ENCODE measurements at regions not wholly inside any gene's neighbourhood (a gene's known extent, or its start where the extent isn't known, plus 50 kb on each side); places are given as distances from the start of the nearest gene placed in this dataset.

DNA sequence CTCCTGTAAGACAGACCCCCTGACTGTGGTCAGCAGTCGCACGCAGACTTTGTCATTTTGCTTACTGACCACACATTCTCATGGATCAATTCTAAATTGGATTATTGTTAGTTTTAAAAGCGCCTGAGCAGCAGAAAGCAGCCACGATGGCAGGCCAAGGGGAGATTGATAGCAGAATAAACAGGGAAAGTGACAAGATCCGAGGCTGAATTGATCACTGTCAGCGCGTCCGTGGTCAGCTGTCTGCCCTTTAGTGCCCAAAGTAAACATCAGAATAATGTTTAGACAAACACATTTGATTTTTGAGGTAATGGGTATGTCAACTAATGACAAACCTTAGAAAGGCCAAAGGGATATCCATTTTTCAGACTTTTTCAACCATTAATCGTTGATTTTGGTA lies 426.8 kb downstream of the SETD4 start:
- Histone ChIP-seq H3K27ac (no peak overlapping the region), H3K4me3 (no peak overlapping the region)
- TF ChIP-seq, protein P1, sequence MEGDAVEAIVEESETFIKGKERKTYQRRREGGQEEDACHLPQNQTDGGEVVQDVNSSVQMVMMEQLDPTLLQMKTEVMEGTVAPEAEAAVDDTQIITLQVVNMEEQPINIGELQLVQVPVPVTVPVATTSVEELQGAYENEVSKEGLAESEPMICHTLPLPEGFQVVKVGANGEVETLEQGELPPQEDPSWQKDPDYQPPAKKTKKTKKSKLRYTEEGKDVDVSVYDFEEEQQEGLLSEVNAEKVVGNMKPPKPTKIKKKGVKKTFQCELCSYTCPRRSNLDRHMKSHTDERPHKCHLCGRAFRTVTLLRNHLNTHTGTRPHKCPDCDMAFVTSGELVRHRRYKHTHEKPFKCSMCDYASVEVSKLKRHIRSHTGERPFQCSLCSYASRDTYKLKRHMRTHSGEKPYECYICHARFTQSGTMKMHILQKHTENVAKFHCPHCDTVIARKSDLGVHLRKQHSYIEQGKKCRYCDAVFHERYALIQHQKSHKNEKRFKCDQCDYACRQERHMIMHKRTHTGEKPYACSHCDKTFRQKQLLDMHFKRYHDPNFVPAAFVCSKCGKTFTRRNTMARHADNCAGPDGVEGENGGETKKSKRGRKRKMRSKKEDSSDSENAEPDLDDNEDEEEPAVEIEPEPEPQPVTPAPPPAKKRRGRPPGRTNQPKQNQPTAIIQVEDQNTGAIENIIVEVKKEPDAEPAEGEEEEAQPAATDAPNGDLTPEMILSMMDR (IDR thresholded peaks at IDR 0.05): no peak
- no peak for DNase-seq (ENCODE audit: low spot score)

DNA sequence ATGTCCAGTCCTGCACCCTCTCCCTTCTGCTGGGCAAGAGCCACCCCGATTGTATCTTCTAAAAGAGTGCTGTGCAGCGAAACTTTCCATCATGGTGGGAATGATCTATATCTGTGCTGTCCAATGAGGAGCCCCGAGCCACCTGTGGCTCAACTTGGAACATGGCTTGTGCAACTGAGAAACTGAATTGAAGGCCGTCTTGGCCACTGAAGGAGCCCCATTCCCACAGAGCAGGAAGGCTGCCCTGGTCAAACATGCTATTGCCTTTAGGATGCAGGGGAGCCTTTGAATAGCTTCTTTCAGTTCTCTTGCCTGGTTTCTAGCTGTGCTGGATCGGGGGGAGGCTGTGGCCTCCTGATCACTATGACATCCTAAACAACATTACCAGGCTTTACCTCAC lies 427.6 kb downstream of the SETD4 start:
- Histone ChIP-seq H3K27ac (no peak overlapping the region), H3K4me3 (no peak overlapping the region)
- DNase-seq (ENCODE audit: low spot score): no peak
- TF ChIP-seq, protein P1 (IDR thresholded peaks at IDR 0.05): no peak

DNA sequence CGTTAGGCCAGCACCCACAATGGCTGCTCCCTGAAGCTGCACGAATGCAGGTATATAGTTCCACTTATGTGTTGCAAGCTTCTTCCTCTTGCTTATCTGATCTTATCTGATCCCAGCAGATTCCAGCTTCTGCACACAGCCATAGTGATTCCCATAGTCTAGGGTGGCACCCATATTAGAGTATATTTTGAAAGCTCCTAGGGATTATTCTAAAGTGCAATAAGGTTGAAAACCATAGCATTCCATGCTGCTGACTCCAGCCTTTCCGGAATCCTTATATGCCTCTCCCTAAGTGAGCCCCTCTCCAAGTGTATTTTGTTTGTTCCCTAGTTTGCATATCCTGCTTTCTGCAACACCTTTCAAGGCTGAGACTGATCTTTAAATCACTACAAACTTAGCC lies 432.0 kb downstream of the SETD4 start:
- H3K4me3 ChIP-seq: no peak overlapping the region
- TF ChIP-seq, protein P1 (IDR thresholded peaks at IDR 0.05): no peak
- H3K27ac ChIP-seq: no peak overlapping the region
- no peak for DNase-seq (ENCODE audit: low spot score)

DNA sequence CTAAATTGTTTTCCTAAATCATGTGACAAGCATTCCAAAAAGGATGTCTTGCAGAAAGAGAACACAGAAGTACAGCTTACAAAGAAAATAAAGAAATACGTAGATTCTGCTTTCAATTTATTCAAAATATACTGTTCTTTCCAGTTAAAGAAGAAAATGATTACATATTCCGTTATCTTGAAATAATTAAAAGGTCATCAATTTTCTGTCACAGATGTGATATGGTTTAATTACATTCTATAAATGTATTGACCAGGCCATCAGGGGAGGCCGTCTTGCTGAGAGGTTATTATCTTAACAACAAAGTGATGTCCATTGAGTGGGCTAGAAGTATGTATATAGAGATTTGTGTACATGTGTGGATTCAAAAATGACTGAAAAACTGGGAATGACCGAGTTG lies 432.9 kb downstream of the SETD4 start:
- no peak for DNase-seq (ENCODE audit: low spot score)
- Histone ChIP-seq H3K4me3 (no peak overlapping the region), H3K27ac (no peak overlapping the region)
- TF ChIP-seq, protein P1 (IDR thresholded peaks at IDR 0.05): no peak

DNA sequence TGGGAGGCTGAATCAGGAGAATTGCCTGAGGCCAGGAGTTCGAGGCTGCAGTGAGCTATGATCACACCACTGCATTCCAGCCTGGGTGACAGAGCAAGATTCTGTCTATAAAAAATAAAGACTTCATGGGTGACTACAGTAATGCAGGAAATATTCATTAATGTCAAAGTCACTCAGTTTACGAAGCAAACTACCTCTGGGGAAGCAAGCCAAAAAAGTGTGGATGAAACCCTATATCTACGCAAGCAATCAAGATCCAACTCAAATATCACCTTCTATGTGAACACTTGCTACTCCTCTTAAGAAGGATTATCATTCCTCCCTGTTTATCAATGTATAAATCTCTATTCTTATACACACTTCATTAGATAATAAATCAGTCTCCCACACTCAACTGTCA lies 434.8 kb downstream of the SETD4 start:
- DNase-seq (ENCODE audit: low spot score): no peak
- TF ChIP-seq, protein P1 (IDR thresholded peaks at IDR 0.05): no peak
- no peak overlapping the region for H3K4me3 ChIP-seq

DNA sequence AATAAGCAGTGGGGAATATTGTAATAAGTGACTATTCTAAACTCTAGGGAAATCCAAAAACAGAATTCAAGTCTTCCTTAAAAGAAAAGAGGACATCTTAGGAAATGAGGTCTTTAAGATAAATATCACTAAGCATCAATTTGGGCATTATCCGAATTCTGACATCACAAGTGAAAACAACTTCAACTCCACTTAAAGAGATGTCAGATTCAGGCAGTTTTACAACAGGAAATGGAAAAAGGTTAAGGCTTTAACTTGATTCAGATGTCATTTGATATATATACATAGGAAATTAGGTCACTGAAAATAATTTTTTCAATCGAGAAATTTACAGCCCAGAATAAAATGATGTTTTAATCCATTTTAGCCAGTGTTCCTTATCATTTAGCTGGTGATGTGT lies 435.4 kb downstream of the SETD4 start:
- TF ChIP-seq, protein P1 (IDR thresholded peaks at IDR 0.05): no peak
- no peak for DNase-seq (ENCODE audit: low spot score)
- Histone ChIP-seq H3K4me3 (no peak overlapping the region), H3K27ac (no peak overlapping the region)

More for the DNA sequence above, 434.8 kb downstream of the SETD4 start:
- no peak overlapping the region for H3K27ac ChIP-seq

DNA sequence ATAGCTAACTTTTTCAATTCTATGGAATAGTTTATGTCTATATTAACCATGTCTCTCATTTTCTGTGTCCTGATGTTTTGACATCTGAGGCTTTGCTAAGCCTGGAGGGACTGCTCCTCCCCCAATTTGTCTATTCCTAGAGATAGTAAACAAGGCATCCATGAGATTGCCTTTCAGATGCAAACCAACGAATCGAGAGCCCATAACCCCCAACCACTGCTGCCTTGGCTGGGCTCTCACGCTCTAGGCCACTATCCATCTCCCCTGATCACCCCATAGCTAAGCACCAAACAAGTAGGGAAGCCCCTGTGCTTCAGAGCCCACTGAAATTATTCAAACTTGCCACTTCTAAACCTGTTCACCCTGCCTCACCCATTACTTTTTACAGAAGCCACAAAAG lies 437.7 kb downstream of the SETD4 start:
- Histone ChIP-seq H3K4me3 (no peak overlapping the region), H3K27ac (no peak overlapping the region)
- DNase-seq (ENCODE audit: low spot score): no peak
- TF ChIP-seq, protein P1 (IDR thresholded peaks at IDR 0.05): no peak
